ENCODE measurements at regions not wholly inside any gene's neighbourhood (a gene's known extent, or its start where the extent isn't known, plus 50 kb on each side); places are given as distances from the start of the nearest gene placed in this dataset.

DNA sequence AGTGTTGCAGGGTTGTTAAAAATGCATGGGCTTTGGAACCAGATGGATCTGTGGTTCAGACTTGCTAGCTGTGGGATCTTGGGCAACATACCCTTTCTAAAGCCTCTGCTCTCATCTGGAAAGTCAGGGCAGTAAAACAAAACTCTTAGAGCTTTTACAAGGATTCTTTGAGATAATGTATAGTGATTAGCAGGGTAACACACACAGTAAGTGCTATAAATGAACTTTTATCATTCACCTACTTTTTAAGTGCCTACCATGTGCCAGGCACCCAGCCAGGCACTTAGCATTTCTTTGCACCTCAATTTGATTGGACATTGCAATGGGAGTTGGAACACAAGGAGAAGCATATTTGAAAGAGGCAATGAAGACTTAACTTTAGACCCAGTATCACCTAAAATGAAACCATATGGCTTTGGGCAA is 208.6 kb upstream of the PAPPA start:
- FAIRE-seq, result no peak
- no peak for DNase-seq (ENCODE audit: insufficient read length, low spot score)

DNA sequence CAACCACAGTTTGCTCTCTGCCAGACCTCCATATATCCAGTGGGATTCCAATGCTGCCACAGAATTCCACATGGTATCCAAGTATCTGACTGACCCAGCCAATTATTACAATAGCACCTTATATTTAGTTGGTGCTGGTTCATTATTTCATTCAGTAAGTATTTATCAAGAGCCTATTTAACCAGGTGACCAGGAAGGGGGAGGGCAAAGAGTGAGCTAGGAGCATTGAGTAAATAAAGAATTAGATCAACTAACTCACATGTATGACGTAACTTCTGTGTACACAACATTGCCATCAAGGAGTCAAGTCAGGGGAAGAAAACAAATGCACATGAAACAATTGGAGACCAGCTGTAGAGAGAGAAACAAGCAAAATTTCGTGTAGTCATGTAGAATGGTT is 207.1 kb upstream of the PAPPA start:
- FAIRE-seq (no peak), DNase-seq (ENCODE audit: insufficient read length, low spot score) (no peak)

DNA sequence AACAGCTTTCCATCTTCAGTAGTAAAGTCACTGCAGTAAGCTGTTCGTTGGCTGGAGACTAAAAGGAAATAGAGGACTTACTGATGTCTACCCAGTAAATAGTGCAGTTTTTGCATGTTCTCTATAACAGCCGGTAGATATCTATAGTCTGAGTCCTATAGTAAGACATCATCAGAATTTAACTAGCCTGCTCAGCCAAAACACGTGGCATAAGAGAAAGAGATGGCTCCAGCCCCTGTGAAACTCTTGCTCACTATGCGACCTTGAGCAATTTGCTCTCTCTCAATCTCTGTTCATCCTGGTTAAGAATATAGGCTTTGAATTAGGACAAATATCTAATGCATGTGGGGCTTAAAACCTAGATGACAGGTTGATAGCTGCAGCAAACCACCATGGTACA is 201.6 kb upstream of the PAPPA start:
- no peak for DNase-seq (ENCODE audit: insufficient read length, low spot score)
- FAIRE-seq, result no peak

DNA sequence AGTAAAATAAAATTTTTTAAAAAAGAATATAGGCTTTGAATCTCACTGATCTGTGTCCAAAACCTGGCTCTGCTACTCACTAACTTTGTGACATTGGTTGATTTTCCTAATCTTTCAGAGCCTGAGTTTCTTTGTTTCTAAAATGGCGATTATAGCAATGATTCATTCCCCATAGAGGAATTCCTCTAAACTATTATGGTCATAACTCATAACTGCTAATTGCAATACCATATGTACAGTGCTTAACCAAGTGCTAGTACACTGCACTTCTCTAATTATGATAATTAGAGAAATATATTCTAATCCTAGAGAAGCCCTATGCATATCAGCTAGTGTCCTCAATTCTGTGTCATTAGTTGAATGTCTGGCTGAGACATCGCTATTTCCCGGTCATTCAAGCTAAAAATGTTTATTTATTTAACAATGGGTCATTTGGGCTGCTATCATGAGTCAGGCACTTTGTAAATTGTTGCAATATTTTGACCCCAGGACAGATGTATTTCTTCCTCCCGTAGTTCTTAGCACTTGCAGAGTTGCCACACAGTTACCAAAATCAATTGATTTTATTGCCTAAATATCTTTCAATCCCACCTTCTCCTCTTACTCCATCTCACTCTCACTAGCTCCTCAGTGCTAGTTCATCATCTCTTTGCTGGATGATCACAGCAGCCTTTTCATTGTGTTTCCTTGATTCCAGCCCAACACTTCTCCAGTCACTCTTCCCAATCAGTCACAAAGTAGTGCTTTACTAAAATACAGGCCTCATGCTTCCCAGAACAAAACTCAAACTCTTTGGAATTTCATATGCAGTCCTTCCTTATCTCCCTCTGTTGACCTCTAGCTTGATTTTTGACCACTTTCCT is 200.9 kb upstream of the PAPPA start:
- DNase-seq (ENCODE audit: insufficient read length, low spot score), result no peak
- FAIRE-seq, result no peak

DNA sequence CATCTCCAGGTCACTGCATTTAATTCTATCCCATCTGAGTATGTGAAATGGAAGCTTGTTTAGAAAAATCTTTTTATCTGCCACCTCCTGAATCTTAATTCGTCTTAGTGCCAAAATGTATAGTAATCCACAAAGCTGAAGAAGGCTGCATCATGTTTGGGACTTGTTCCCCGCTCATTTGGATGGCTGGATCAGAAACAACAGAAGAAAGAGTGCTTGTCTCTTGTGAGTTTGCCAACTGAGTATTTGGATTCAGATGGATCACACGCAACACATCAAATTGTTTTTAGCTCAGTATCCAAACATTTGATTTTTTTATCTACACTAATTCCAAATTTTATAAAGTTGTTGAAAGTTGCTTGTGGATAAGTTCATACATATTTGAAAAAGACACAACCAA is 197.2 kb upstream of the PAPPA start:
- FAIRE-seq, result no peak
- no peak for DNase-seq (ENCODE audit: insufficient read length, low spot score)

DNA sequence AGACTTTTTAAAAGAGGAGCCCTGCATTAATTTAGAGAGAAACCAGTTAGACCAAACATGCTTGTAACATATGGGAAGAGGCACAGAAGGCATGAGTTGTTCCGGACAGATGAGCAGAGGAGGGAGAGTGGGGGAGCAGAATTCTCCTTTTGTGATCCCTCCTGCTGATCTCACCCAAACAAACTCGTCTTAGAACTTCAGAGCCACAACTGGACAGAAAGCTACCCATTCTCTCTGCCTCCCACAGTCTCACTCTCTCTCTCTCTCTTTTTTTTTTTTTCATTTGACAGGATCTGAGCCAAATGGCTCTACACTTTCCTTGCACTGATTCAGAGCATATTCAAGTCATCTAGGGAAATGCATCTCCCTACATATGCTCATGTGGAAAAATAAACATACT is 196.0 kb upstream of the PAPPA start:
- no peak for DNase-seq (ENCODE audit: insufficient read length, low spot score)
- no peak for FAIRE-seq

DNA sequence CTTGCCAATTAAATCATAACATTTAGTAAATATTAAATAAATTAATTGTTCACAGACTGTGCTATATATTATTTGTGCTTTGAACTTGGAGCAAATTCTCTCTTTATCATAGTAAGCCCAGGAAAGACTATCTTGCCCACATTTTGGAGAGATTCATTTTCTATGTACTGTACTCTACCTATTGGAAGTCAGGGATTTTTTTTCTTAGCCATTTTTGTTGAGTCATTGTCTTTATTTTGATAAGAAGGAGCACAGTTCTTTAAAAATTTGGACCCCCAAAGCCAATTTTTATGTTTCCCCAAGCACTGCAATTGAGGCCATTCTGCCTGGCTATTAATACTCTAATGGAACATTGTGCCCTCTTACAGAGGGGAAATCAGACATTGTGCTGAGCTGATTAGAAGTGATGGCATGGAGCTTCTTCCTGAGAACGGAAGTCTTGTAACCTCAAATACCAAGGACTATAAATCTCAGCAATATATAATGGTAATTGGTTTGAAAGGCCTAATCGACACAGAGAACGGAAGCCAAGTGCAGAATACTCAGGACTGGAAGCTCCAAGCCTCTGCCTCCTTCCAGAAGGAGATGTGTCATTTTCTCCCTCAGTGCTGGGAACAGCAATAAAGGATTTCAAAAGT is 188.8 kb upstream of the PAPPA start:
- DNase-seq (ENCODE audit: insufficient read length, low spot score) (no peak), FAIRE-seq (no peak)

DNA sequence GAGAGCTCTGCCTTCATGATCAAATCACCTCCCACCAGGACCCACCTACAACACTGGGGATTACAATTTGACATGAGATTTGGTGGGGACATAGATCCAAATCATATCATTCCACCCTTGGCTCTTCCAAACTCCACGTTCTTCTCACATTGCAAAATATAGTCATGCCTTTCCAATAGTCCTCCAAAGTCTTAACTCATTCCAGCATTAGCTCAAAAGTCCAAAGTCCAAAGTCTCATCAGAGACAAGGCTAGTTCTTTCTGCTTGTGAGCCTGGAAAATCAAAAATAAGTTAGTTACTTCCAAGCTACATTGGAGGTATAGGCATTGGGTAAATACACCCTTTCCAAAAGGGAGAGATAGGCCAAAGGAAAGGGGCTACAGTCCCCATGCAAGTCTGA is 186.9 kb upstream of the PAPPA start:
- DNase-seq (ENCODE audit: insufficient read length, low spot score) (no peak), FAIRE-seq (no peak)

DNA sequence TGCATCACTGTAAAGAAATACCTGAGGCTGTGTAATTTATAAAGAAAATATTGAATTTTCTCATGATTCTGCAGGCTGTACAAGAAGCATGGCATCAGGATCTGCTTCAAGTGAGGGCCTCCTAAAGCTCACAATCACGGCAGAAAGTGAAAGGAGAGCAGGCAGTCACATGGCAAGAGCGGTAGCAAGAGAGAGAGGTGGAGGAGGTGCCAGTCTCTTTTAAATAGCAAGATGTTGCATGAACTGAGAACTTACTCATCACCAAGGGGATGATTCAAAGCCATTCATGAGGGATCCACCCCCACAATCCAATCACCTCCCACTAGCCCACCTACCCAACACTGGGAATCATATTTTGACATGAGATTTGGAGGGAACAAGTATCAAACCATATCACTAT is 184.5 kb upstream of the PAPPA start:
- FAIRE-seq (no peak), DNase-seq (ENCODE audit: insufficient read length, low spot score) (no peak)

DNA sequence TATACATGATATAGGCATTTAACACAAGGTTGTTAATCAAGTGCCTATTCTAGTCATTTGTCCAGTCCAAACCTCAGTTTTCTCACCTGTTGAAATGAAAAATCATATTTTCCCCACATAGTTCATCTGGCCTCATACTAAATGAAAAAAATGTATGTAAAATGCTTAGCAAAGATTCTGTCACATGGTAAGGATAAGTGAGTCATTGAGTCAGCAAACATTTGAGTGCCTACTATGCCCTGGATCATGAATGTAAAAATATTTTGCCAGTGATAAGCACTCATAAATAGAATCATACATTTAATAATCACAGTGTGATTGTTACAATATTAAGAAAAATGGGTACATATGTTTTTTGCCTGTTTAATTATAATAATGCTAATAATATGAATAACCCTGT is 181.2 kb upstream of the PAPPA start:
- DNase-seq (ENCODE audit: insufficient read length, low spot score) (no peak), FAIRE-seq (no peak)

DNA sequence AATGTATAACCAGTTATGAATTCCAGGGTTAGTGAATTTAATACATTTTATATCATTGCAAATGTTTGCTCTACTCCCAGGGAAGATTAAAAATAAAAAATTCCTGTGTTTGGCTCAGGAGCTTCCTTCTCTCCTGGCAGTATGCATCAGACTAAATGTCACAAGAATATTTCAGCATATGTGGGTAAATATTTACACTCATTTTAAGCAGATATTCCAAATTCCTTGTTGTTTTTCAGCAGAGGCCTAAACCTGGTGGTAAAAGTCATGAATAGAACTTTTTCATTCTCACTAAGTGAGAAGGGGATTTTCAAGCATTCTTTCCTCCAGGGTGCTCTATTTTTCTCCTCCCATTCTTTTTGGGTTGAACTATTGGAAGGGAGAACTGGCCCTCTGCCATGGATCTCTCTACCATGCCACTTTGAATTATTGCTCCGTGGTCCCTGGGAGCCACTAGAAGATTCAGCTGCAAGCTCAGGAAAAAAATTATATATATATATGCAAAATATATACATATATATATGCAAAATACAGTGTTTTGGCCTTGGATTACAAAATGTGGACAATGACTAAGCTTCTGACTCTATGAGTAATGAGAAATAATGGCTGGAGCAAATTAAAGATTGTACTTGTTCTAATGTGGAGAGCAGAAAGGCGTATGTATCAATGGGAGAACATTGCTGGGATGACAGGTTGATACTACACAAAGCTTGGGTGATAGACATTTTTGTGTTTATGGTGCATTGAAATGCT is 180.6 kb upstream of the PAPPA start:
- FAIRE-seq, result no peak

DNA sequence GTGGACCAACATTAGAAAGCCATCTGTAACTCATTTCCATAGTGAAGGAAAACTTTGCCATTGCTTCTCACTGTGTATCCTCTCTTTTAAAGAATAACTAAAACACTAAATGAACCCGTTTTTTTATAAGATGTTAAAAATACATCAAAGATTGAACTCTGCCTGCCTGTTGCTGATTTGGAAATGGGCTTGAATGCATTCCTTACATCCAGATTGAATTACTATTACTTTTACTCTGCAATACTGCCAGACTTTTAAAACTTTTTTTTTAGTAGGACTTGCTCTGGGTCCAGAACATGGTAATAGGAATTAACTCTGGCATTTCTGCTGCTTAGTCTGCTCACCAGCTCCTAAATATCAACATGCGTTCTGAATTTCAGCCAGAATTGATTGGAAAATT is 176.8 kb upstream of the PAPPA start:
- DNase-seq (ENCODE audit: insufficient read length, low spot score) (no peak), FAIRE-seq (no peak)

More for the DNA sequence above, 180.6 kb upstream of the PAPPA start:
- no peak for DNase-seq (ENCODE audit: insufficient read length, low spot score)

DNA sequence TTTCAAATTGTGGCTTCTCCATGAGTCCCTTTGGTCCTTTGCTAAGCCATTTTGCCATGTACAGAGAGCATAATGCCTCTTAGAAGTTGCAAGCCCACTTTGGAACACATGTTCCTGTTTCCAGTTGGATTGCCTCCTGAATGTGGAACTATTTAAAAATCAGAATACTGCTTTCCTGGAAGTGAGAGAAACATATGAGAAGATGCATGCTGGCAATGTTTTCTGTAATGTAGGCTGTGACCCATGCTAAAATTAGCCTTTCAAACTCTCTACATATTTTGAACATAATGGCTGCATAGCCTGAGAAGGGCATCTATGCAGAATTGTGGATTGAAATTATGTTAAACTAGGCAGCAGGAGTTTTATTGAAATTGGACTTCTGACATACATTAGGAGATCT is 175.5 kb upstream of the PAPPA start:
- DNase-seq (ENCODE audit: insufficient read length, low spot score) (no peak), FAIRE-seq (no peak)

DNA sequence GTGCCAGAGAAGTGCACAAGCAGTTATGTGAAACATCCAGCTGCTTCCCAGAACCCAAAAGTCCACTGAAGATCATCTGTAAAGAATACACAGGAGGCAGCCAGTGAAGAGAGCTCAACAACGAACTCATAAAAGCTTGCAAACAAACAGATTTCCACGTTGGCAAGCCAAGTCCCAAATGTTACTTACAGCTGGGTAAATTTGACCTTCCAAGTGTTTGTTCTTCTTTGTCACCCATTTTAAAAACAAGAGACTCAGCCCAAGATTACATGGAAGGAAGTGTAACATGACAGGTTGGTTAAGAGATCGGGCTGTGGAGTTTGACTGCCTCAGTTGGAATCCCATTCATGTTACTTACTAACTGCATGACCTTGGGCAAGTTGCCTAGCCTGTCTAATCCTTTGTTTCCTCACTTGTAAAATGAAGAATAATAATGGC is 174.9 kb upstream of the PAPPA start:
- FAIRE-seq (no peak), DNase-seq (ENCODE audit: insufficient read length, low spot score) (no peak)

DNA sequence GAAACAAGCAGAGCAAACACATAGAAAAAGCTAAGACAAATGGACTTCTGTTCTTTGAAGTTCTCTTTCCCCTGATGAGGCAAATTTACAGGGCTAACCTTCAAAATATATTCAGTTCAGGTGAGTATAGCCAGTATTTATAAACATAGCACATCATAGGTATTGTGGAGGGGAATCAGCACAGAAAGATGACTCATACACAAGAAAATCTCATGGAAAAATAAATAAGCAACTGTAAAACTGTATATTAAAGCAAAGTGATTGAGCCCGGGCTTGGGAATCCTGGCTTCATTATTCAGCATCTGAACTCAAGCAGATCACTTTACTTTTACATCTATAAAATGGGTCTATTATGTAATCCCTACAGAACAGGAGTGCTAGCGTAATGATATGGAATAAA is 173.5 kb upstream of the PAPPA start:
- no peak for FAIRE-seq

DNA sequence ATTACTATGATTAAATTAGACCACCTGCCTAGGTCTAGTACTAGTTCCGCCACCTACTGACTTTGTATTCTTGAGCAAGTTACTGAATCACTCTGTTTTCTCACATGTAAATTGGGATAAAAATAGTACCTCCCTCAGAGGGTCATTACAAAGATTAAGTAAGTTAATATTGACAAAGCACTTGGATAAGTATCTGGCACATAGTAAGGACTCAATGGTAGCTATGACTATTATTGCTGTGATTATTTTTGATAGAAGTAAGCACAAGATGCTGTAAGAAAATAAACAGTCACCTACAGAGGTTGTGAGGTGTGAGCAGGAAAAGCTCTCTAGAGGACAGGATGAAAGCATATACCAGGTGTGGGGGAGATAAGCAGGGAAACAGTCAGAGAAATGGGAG is 173.1 kb upstream of the PAPPA start:
- DNase-seq (ENCODE audit: insufficient read length, low spot score), result no peak
- FAIRE-seq, result no peak

More for the DNA sequence above, 173.5 kb upstream of the PAPPA start:
- DNase-seq (ENCODE audit: insufficient read length, low spot score), result no peak

DNA sequence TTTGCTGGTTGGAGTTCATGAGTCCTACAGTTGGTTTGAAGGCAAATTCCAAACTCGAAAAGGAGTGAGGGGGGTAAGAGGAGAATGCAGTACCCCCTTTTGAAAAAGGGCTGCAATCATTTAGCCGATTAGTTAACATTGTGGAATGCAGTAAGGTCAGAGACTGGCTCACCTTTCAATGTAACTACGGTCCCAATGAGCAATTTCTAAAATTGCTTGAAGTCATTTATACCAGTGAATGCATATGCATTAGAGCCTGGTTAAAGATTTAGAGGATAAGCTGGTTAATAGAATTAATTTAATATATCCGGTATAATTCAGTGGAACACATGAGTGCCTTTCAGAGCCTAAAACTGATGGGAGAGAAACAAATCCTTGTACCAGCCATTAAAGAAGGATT is 172.6 kb upstream of the PAPPA start:
- DNase-seq (ENCODE audit: insufficient read length, low spot score) (no peak), FAIRE-seq (no peak)

DNA sequence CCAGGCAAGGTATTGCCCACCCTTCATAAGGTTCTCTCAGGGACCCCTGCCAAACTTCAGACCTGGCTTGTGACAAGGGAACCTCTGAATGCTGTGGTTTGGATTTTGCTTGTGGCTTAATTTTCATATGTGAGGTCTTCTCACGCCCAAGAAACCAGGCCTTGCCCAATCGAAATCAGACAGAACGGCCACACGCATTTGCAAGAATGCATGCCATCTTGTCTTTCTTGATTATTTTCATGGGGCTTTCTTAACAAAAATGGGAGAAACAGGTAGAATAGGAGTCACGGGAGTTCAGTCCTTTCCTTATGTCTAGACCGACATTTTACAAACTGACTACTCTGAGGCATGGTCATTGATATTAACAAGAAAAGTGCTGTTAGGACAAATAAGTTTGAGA is 170.2 kb upstream of the PAPPA start:
- no peak for FAIRE-seq
- DNase-seq (ENCODE audit: insufficient read length, low spot score), result no peak

DNA sequence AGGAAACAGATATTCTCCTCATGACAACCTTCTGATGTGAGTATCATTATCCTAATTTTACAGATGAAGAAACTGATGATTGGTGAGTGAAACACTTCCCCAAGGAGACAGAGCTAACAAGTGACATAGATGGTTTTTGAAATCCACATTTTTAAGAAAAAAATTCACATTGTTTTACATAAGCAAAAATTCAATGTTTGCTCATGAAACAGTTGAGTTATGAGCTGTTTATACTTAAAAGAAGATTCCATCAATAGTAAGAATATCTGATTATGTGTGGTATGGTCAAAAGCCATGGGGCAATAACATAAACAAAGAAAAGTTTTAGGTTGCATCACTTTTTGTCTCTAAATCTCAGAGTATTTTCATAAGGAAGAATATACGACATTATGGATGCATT is 167.9 kb upstream of the PAPPA start:
- DNase-seq (ENCODE audit: insufficient read length, low spot score), result no peak
- FAIRE-seq, result no peak

DNA sequence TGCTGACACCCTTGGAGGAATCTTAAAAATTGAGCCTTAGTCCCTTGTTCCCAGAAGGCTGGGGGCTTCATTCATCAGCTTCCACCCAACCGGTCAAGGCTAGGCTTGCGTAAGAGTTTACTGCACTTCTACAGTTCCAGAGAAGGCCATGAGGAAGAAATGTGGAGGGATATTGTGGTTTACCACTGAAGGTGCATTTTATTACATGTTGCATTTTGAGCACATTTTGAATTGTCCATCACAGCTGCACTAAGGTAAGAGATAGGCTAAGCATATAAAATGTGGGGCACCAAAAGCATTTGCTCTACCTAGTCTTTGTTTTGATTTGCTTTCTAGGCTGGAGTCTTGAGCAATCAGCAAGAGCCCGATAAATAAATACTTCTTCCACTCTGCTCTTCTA is 167.1 kb upstream of the PAPPA start:
- FAIRE-seq, result no peak
- no peak for DNase-seq (ENCODE audit: insufficient read length, low spot score)

DNA sequence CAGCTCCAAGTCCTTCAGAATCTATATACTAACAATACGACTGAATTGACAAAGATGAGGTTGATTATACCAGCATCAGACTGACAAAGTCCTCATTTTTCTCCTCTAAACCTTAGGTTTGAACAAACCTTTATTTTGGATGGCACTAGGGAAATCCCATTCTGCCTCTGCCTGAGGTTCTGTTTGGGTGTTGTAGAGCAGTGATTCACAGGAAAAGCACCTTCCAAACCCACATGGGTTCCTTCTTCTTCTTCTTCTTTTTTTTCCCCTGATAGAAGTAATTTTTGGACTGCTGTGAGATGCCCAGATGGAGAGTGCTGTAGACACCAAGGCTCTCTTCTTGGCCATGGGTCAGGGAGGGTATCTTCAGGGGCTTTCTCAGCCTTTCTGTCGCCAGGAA is 164.9 kb upstream of the PAPPA start:
- FAIRE-seq (no peak), DNase-seq (ENCODE audit: insufficient read length, low spot score) (no peak)

DNA sequence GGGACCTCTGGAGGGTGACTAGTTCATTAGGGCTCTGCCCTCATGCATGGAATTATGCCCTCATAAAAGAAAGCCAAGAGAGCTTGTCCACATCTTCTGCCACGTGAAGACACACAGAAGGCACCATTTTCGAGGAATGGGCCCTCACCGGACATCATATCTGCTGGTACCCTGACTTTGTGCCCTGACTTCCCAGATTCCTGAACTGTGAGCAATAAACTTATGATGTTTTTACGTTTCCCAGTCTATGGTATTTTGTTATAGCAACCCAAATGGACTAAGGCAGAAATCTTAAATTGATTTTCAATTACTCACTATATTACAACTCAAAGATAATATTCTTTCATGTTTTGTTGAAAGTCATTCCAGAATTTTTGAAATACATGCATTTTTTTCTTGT is 163.8 kb upstream of the PAPPA start:
- DNase-seq (ENCODE audit: insufficient read length, low spot score), result no peak
- no peak for FAIRE-seq
